NCI-H2171 treated with DMSO at 0.1 percent for 48 hours (cell line): ENCODE measurements at regions not wholly inside any gene's neighbourhood (a gene's known extent, or its start where the extent isn't known, plus 50 kb on each side); places are given as distances from the start of the nearest gene placed in this dataset.
A peak's percentile ranks its signal among the peaks of the same experiment; 100 is the strongest.

Experiments
- DNase-seq: peaks from one replicate; lab custom pipeline; 2025; lab: John Stamatoyannopoulos, UW

GRCh38 chrX:137366018-137366633 lies 199.8 kb upstream of the ZIC3 start:
- DNase-seq = no peak

- DNase-seq = no peak
These were observed 202.4 kb upstream of the ZIC3 start for GRCh38 chrX:137363559-137363958.

GRCh38 chrX:137362583-137362982 lies 203.3 kb upstream of the ZIC3 start:
- DNase-seq = no peak

GRCh38 chrX:137354851-137355250 lies 211.1 kb upstream of the ZIC3 start:
- peak; percentile 0 for DNase-seq

GRCh38 chrX:137353404-137353803 lies 212.5 kb upstream of the ZIC3 start:
- no peak for DNase-seq

- DNase-seq = no peak
These were observed 213.7 kb upstream of the ZIC3 start for GRCh38 chrX:137352101-137352660.

GRCh38 chrX:137342969-137343368 lies 223.0 kb upstream of the ZIC3 start:
- no peak for DNase-seq

- no peak for DNase-seq
These were observed 252.3 kb upstream of the ZIC3 start for GRCh38 chrX:137313627-137314026.

- DNase-seq = no peak
These were observed 260.5 kb upstream of the ZIC3 start for GRCh38 chrX:137305404-137305803.

GRCh38 chrX:137297167-137297566 lies 263.4 kb upstream of the GPR101 start:
- no peak for DNase-seq

GRCh38 chrX:137290011-137290410 lies 256.2 kb upstream of the GPR101 start:
- peak; percentile 41 for DNase-seq

GRCh38 chrX:137287191-137287590 lies 253.4 kb upstream of the GPR101 start:
- no peak for DNase-seq

GRCh38 chrX:137286423-137286822 lies 252.6 kb upstream of the GPR101 start:
- no peak for DNase-seq

- no peak for DNase-seq
These were observed 245.0 kb upstream of the GPR101 start for GRCh38 chrX:137278825-137279224.

GRCh38 chrX:137263374-137263773 lies 229.6 kb upstream of the GPR101 start:
- no peak for DNase-seq

- DNase-seq = no peak
These were observed 211.4 kb upstream of the GPR101 start for GRCh38 chrX:137245183-137245582.

GRCh38 chrX:137236837-137237236 lies 203.0 kb upstream of the GPR101 start:
- DNase-seq = no peak

GRCh38 chrX:137234651-137235402 lies 201.0 kb upstream of the GPR101 start:
- no peak for DNase-seq

- DNase-seq = no peak
These were observed 199.7 kb upstream of the GPR101 start for GRCh38 chrX:137233478-137233877.

- DNase-seq = no peak
These were observed 193.4 kb upstream of the GPR101 start for GRCh38 chrX:137227151-137227550.

GRCh38 chrX:137215467-137215866 lies 181.7 kb upstream of the GPR101 start:
- no peak for DNase-seq

GRCh38 chrX:137212078-137212632 lies 178.4 kb upstream of the GPR101 start:
- DNase-seq = no peak

- DNase-seq = no peak
These were observed 164.2 kb upstream of the GPR101 start for GRCh38 chrX:137198040-137198439.
